NT2/D1 (cell line): ENCODE measurements at regions not wholly inside any gene's neighbourhood (a gene's known extent, or its start where the extent isn't known, plus 50 kb on each side); places are given as distances from the start of the nearest gene placed in this dataset.

ENCODE experiments used
- DNase-seq: peaks from one replicate; pipeline ENCODE4 v3.0.0-alpha.2; 2011; ENCODE audit warnings: low read depth, low spot score
- H3K27me3 ChIP-seq: 2 replicates; pipeline ENCODE4 v1.6.0; 2011; ENCODE audit warnings: mild to moderate bottlenecking; ENCODE audit not compliant: insufficient read length, insufficient read depth
- H3K36me3 ChIP-seq: 2 replicates; pipeline ENCODE4 v1.6.1; 2011; ENCODE audit warnings: mild to moderate bottlenecking, low read length, mixed read lengths; ENCODE audit not compliant: insufficient read depth, insufficient read length
- H3K4me1 ChIP-seq: 2 replicates; pipeline ENCODE4 v1.5.1; 2011; ENCODE audit not compliant: insufficient read depth, insufficient read length
- H3K4me3 ChIP-seq: 2 replicates; pipeline ENCODE4 v1.5.1; 2011; ENCODE audit warnings: low read depth; ENCODE audit not compliant: insufficient read length
- H3K9ac ChIP-seq: 2 replicates; pipeline ENCODE4 v1.6.0; 2011; ENCODE audit warnings: low read depth; ENCODE audit not compliant: insufficient read length
- H3K9me3 ChIP-seq: 2 replicates; pipeline ENCODE4 v1.5.1; 2011; ENCODE audit warnings: mild to moderate bottlenecking, low read length; ENCODE audit not compliant: insufficient read depth
- SUZ12 ChIP-seq: IDR thresholded peaks from 2 replicates; pipeline ENCODE4 v1.6.1; 2011; ENCODE audit not compliant: insufficient read length, insufficient read depth; ENCODE audit errors: extremely low read depth
- YY1 ChIP-seq: IDR thresholded peaks from 2 replicates; pipeline ENCODE4 v1.6.1; 2011; ENCODE audit not compliant: insufficient read length, insufficient read depth
- ZNF274 ChIP-seq: IDR thresholded peaks from 2 replicates; pipeline ENCODE4 v1.6.1; 2011; ENCODE audit warnings: mild to moderate bottlenecking, low read depth, low read length

DNA sequence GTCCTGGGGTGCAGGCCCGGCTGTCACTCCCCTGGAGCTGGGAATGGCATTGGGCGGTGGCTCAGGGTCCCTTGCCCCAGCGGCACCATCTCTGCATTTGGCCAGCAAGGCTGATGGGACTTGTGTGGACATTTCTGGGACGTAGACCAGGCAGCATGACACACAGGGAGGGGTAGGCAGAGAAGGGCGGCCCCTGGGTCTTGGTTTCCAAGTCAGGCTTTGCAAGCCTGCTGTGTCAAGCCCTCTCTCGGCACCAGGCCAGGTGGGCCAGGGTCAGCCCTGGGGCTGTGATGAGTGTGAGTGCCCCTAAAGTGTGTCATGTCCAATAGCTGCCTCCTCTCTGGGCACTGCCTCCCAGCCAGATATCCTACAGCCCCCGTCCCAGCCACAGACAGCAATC, 335.2 kb downstream of the SEC14L1 start:
- Histone ChIP-seq H3K4me3 (no peak overlapping the region), H3K9ac (peak overlapping the region; percentile 51), H3K9me3 (no peaks in the 10 kb centered on the region), H3K27me3 (no peaks in the 10 kb centered on the region), H3K4me1 (peaks cover 59% of the 10 kb centered on the region), H3K36me3 (peaks cover 34% of the 10 kb centered on the region)
- TF ChIP-seq YY1 (no peak), ZNF274 (no peak), SUZ12 (no peak)
- no peak for DNase-seq

DNA sequence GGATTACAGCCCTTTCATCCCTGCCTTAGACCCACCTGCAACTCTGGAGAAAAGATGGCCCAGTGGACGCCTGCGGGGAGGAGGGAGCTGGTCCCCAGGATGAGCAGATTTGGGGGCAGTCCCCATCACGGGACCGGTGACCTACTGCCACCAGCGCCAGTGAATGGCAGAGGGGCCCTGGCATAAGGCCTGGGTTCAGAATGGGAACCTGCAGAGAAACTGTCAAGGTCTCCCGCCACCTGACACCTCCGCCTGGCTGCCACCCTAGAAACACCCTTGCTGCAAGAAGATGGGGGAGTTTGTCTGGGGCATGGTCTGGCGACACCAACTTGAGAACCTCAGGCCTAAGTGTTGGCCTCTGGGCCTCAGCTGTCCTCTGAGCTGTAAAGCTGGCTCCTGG, 335.7 kb downstream of the SEC14L1 start:
- TF ChIP-seq YY1: no peak
- TF ChIP-seq ZNF274: no peak
- no peak for TF ChIP-seq SUZ12
- Histone ChIP-seq H3K9ac (no peak overlapping the region), H3K9me3 (no peaks in the 10 kb centered on the region), H3K36me3 (peaks cover 39% of the 10 kb centered on the region), H3K4me1 (peaks cover 62% of the 10 kb centered on the region), H3K27me3 (no peaks in the 10 kb centered on the region), H3K4me3 (no peak overlapping the region)
- no peak for DNase-seq

DNA sequence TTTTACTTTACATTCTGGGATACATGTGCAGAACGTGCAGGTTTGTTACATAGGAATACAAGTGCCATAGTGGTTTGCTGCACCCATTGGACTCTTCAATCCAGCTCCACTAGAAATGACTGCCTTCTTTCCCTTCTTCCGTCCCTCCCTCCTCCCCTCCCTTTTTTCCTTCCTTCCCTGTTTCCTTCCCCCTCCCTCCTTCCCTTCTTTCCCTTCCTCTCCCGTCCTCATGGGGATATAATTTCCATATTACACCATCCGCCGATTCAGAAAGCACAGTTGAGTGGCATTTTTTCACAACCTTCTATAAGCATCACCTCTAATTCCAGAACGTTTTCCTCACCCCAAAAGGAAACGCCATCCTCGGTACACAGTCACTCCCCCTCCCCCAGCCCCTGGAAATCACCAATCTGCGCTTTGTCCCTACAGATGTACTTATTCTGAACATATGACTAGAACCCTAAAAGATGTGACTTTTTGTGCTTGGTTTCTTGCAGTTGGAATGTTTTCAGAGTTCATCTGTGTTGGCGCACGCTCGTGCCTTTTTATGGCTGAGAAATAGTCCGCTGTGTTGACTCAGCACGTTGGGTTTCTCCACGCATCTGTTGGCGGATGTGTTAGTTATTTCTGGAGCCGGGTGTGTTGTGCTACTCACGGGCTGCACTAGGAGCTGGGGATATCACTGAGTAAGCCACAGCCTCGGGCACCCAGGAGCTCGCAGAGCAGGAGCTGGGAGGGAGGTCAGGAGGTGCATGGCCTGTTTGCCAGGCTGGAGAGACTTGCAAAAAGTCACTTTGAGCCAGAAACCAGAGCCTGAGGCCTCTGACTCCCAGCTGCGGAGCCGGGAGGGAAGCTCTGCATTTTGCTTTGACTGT, 336.4 kb downstream of the SEC14L1 start:
- DNase-seq: no peak
- Histone ChIP-seq H3K9ac (peak overlapping the region; percentile 47), H3K4me1 (peaks cover 59% of the 10 kb centered on the region), H3K27me3 (no peaks in the 10 kb centered on the region), H3K9me3 (no peaks in the 10 kb centered on the region), H3K4me3 (no peak overlapping the region), H3K36me3 (peaks cover 46% of the 10 kb centered on the region)
- TF ChIP-seq SUZ12 (no peak), ZNF274 (no peak), YY1 (no peak)

DNA sequence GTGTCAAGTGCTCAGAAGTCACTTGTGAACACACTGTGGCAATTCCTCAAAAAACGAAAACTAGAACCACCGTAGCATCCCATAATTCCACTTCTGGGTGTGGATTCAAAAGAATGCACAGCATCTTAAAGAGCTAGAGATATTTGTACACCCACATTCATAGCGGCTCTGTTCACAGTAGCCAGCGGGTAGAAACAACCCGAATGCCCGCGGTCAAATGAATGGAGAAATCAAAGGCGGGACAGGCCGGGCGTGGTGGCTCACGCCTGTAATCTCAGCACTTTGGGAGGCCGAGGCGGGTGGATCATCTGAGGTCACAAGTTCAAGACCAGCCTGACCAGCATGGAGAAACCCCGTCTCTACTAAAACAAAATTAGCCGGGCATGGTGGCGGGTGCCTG, 337.5 kb downstream of the SEC14L1 start:
- H3K27me3 ChIP-seq: no peaks in the 10 kb centered on the region
- no peak overlapping the region for H3K4me3 ChIP-seq
- H3K9me3 ChIP-seq: no peaks in the 10 kb centered on the region
- H3K9ac ChIP-seq: no peak overlapping the region
- peaks cover 57% of the 10 kb centered on the region for H3K36me3 ChIP-seq
- DNase-seq: no peak
- TF ChIP-seq YY1 (no peak), SUZ12 (no peak), ZNF274 (no peak)
- H3K4me1 ChIP-seq: peaks cover 59% of the 10 kb centered on the region

DNA sequence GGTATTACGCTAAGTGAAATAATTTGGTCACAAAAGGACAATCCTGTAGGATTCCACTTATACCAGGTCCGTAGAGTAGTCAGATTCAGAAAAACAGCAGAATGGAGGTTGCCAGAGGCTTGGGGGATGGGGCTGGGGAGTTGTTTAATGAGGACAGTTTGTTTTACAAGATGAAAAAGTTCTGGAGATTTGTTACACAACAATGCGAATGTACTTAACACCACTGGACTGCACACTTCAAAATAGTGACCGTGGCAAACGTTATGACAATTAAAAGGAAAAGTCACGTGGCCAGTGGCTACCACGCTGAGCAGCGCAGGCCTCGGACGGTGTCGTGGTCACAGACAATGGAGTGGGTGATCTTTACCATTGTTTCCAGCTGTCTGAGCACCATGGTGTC, 338.1 kb downstream of the SEC14L1 start:
- Histone ChIP-seq H3K27me3 (no peaks in the 10 kb centered on the region), H3K36me3 (peaks cover 63% of the 10 kb centered on the region), H3K4me1 (peaks cover 59% of the 10 kb centered on the region), H3K9me3 (no peaks in the 10 kb centered on the region), H3K9ac (peak overlapping the region; percentile 8), H3K4me3 (no peak overlapping the region)
- TF ChIP-seq SUZ12 (no peak), YY1 (no peak), ZNF274 (no peak)
- DNase-seq: no peak

DNA sequence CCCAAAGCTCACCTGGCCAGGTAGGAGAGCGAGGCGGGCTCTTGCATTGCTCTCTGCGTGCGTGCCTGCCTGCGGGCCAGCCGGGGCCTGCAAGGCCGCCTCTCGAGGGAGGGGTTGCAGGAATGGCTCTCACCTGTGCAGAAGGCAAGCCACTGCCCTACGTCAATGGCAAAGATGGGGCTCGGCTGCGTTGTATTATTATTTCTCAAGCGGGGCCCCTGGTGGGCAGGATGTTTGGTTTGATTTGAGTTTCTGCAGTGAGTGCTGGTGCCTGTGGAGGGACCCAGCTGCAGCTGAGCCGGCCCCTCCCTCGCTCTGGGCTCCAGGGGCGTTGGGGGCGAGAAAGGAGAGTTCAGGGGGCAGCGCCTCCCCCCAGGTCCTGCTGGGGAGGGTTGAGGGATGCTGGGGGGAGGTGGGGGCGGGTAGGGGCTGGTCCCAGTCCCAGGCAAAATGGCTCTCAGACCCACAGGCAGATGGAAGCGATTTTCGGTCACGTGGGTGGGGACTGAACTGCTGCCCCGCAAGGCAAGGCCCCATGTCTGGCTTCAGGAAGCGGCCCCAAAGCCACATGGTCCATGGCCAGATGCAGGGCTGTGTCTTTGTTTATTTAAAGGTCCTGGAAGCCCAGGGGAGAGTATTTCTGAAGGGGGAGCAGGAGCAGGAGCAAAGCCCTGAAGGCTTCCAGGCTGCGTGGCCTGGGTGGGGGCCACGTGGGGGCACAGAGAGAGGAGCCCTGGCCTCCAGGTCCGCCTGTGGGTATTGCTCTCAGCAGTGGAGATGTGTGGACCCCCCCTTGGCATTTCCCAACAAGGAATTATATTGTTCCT, 338.8 kb downstream of the SEC14L1 start:
- Histone ChIP-seq H3K9me3 (no peaks in the 10 kb centered on the region), H3K9ac (peak overlapping the region; percentile 52), H3K27me3 (no peaks in the 10 kb centered on the region), H3K4me1 (peaks cover 54% of the 10 kb centered on the region), H3K36me3 (peaks cover 70% of the 10 kb centered on the region), H3K4me3 (no peak overlapping the region)
- TF ChIP-seq ZNF274 (no peak), SUZ12 (no peak), YY1 (no peak)
- DNase-seq: no peak

- no peak for TF ChIP-seq ZNF274
- TF ChIP-seq YY1: no peak
- TF ChIP-seq SUZ12: no peak
- DNase-seq: no peak
- peak overlapping the region; percentile 52 for H3K9ac ChIP-seq
Observed at GRCh38 chr17:77480199-77480508, 339.4 kb downstream of the SEC14L1 start.

More at GRCh38 chr17:77480199-77480508, 339.4 kb downstream of the SEC14L1 start:
- Histone ChIP-seq H3K4me3 (no peak overlapping the region), H3K27me3 (no peaks in the 10 kb centered on the region), H3K4me1 (peaks cover 51% of the 10 kb centered on the region), H3K9me3 (no peaks in the 10 kb centered on the region), H3K36me3 (peaks cover 73% of the 10 kb centered on the region)
